Progenitor cell of endocrine pancreas (in vitro differentiated cells): ENCODE measurements at regions not wholly inside any gene's neighbourhood (a gene's known extent, or its start where the extent isn't known, plus 50 kb on each side); places are given as distances from the start of the nearest gene placed in this dataset.

Experiments
- DNase-seq: peaks from one replicate; pipeline ENCODE4 v3.0.0; 2021; ENCODE audit warnings: low spot score; ENCODE audit not compliant: unreplicated experiment
- H3K27ac Mint-ChIP-seq: 2 replicates; pipeline ENCODE4 v1.8.0; 2021; ENCODE audit warnings: mild to moderate bottlenecking, moderate library complexity, mixed read lengths
- H3K27me3 Mint-ChIP-seq: 2 replicates; pipeline ENCODE4 v1.8.0; 2021; ENCODE audit warnings: mixed read lengths
- H3K36me3 Mint-ChIP-seq: 2 replicates; pipeline ENCODE4 v1.8.0; 2022; ENCODE audit warnings: mixed read lengths; ENCODE audit not compliant: insufficient read depth
- H3K4me1 Mint-ChIP-seq: 2 replicates; pipeline ENCODE4 v1.8.0; 2021; ENCODE audit warnings: low read depth, mixed read lengths
- H3K4me3 Mint-ChIP-seq: 2 replicates; pipeline ENCODE4 v1.8.0; 2021; ENCODE audit warnings: low read depth, mild to moderate bottlenecking, moderate library complexity, mixed read lengths
- H3K9me3 Mint-ChIP-seq: 2 replicates; pipeline ENCODE4 v1.8.0; 2021; ENCODE audit warnings: low read depth, mixed read lengths
- TF ChIP-seq, protein P1 (sequence below): fragments of 200-600 bp; sonication (generic); IDR thresholded peaks from one replicate; pipeline ENCODE4 v1.5.0; 2021; ENCODE audit warnings: antibody characterized with exemption, mild to moderate bottlenecking; ENCODE audit not compliant: unreplicated experiment

DNA sequence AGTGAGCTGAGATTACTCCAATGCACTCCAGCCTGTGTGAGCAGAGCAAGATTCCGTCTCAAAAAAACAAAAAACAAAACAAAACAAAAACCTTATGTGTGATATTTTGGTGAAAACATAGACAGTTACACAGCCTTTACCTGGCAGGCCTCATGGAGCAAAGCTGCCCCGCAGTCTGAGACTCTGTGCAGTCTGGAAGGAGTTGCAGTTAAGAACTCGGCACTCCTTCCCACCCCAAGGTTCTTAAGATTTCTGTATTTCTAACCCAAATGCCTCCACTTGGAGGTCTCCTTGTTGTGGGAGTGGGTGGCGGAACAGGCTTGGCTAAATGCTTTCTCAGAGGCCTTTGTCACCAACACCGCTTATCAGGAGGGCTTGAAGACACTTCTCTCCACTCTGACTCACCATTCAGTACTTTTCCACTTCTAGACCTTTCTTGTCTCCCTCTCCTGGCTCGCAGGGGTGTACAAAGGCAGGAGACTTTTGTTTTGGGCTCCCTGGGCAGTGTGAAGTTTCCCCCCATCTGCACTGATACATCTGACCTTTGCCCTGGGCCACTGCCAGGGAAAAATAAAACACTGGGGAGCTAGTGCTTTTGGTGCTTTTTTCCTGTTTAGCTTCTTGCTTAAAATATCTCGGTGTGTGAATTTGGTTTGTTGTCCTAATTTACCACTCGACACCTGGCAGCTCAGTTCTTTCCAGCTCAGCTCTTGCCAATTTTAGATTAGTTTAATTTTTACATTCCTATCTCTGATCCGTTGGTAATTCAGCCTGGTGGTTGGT lies 51.3 kb upstream of the MAGI2 start:
- TF ChIP-seq, protein P1, sequence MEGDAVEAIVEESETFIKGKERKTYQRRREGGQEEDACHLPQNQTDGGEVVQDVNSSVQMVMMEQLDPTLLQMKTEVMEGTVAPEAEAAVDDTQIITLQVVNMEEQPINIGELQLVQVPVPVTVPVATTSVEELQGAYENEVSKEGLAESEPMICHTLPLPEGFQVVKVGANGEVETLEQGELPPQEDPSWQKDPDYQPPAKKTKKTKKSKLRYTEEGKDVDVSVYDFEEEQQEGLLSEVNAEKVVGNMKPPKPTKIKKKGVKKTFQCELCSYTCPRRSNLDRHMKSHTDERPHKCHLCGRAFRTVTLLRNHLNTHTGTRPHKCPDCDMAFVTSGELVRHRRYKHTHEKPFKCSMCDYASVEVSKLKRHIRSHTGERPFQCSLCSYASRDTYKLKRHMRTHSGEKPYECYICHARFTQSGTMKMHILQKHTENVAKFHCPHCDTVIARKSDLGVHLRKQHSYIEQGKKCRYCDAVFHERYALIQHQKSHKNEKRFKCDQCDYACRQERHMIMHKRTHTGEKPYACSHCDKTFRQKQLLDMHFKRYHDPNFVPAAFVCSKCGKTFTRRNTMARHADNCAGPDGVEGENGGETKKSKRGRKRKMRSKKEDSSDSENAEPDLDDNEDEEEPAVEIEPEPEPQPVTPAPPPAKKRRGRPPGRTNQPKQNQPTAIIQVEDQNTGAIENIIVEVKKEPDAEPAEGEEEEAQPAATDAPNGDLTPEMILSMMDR, result no peak
- H3K9me3 Mint-ChIP-seq, result no peaks in the 10 kb centered on the region
- H3K36me3 Mint-ChIP-seq, result no peaks in the 10 kb centered on the region
- peak overlapping the region; percentile 35 for H3K27ac Mint-ChIP-seq
- no peaks in the 10 kb centered on the region for H3K27me3 Mint-ChIP-seq
- H3K4me1 Mint-ChIP-seq, result peaks cover 14% of the 10 kb centered on the region
- H3K4me3 Mint-ChIP-seq, result no peak overlapping the region
- DNase-seq, result no peak
